ENCODE measurements at regions not wholly inside any gene's neighbourhood (a gene's known extent, or its start where the extent isn't known, plus 50 kb on each side); places are given as distances from the start of the nearest gene placed in this dataset.

DNA sequence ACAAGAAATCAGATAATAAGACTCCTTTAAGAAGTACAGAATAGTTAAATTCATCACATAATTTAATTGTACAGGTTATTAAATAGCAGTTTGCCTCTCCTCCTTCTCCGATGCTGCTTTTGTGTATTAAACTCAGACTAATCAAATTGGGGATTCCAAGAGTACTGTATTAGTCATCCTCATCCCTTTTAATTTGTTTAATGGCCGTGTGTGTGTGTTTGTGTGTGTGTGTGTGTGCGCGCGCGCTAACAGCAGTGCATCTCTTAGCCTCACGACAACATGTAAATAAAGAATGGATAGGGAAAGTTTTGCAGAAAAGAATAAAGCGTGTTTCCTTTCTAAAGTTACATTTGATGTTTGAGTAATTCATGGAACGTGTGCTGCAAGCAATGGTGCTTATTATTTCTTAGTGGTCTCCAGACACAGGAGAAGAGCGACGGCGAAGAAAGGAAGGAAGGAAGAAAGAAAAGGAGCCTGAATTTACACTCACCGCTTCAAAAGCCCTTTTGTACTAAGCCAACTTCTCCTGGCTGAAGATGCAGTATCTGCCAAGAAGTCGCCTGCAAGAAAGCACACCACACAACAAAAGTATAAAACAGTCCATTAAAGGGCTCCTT, 220.3 kb downstream of the ASCL1 start:
- H3K4me1 ChIP-seq, result no peaks in the 10 kb centered on the region
- TF ChIP-seq, protein P1, sequence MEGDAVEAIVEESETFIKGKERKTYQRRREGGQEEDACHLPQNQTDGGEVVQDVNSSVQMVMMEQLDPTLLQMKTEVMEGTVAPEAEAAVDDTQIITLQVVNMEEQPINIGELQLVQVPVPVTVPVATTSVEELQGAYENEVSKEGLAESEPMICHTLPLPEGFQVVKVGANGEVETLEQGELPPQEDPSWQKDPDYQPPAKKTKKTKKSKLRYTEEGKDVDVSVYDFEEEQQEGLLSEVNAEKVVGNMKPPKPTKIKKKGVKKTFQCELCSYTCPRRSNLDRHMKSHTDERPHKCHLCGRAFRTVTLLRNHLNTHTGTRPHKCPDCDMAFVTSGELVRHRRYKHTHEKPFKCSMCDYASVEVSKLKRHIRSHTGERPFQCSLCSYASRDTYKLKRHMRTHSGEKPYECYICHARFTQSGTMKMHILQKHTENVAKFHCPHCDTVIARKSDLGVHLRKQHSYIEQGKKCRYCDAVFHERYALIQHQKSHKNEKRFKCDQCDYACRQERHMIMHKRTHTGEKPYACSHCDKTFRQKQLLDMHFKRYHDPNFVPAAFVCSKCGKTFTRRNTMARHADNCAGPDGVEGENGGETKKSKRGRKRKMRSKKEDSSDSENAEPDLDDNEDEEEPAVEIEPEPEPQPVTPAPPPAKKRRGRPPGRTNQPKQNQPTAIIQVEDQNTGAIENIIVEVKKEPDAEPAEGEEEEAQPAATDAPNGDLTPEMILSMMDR (IDR thresholded peaks at IDR 0.05), result no peak
- TF ChIP-seq EP300 (IDR thresholded peaks at IDR 0.05; ENCODE audit: low read depth) (no peak), POLR2AphosphoS5 (IDR thresholded peaks at IDR 0.05) (no peak), POLR2A (IDR thresholded peaks at IDR 0.05) (no peak)
- WGBS, 2 donors (ENCODE audit: low coverage in 1 of 2), result 79 to 84% methylated on average over 13 to 14 of the region's 14 CpGs
- H3K27ac ChIP-seq, result no peak overlapping the region
- H3K9me3 ChIP-seq, result no peaks in the 10 kb centered on the region
- intact Hi-C loops (cut with DNase I; ENCODE audit: low total_unique reads), result no loop called here
- in situ Hi-C loops (cut with MboI; ENCODE audit: low pct_ligation_motif_present in 1 of 4, low pct_unique_long_range_greater_than_20kb in 1 of 4, low sequenced_read_pairs in 3 of 4), result no loop called here
- no peaks in the 10 kb centered on the region for H3K36me3 ChIP-seq
- H3K27me3 ChIP-seq, result no peaks in the 10 kb centered on the region
- no peak for DNase-seq
- H3K4me3 ChIP-seq, result no peak overlapping the region

DNA sequence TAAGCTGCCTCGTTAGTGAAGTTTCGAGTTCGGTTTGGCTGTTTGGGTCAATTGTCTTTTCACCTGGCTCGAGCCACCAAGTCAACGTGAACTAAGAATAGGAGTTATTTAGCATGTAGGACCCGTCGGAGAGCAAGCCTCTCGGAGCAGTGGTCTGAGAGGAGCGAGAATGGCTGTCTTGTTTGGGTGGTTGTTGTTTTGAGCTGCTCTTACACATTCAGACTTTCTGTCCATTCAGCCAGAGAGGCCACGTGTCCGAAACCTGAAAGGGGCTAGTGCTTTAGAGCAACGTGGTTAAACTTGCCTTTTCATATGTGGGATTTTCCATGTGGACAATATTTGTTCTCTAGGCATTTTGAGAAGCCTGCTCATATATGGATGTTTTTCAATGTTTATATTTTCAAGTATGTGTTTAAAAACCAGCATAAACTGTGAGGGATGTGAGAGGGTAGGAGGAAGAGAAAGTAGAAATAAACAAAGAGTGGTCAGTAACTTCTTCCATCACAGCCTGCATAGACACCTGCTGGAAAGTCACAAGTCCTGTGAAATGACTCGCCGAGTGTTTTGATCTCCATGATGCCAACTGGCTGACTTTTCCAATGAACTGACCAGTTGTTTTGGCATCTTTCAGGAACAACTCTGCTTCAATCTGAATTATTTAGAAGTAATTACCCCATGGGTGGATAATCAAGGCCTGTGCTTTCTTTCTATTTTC, 221.0 kb downstream of the ASCL1 start:
- intact Hi-C loops (cut with DNase I; ENCODE audit: low total_unique reads), result no loop called here
- Histone ChIP-seq H3K27me3 (no peaks in the 10 kb centered on the region), H3K9me3 (no peaks in the 10 kb centered on the region), H3K4me3 (no peak overlapping the region), H3K27ac (no peak overlapping the region), H3K36me3 (no peaks in the 10 kb centered on the region), H3K4me1 (no peaks in the 10 kb centered on the region)
- 78 to 85% methylated on average over 7 to 14 of the region's 14 CpGs for WGBS, 2 donors (ENCODE audit: low coverage in 1 of 2)
- in situ Hi-C loops (cut with MboI; ENCODE audit: low pct_ligation_motif_present in 1 of 4, low pct_unique_long_range_greater_than_20kb in 1 of 4, low sequenced_read_pairs in 3 of 4), result no loop called here
- no peak for DNase-seq
- TF ChIP-seq, protein P1 (IDR thresholded peaks at IDR 0.05), result no peak
- TF ChIP-seq POLR2AphosphoS5 (IDR thresholded peaks at IDR 0.05), result no peak
- TF ChIP-seq POLR2A (IDR thresholded peaks at IDR 0.05), result no peak
- TF ChIP-seq EP300 (IDR thresholded peaks at IDR 0.05; ENCODE audit: low read depth), result no peak

DNA sequence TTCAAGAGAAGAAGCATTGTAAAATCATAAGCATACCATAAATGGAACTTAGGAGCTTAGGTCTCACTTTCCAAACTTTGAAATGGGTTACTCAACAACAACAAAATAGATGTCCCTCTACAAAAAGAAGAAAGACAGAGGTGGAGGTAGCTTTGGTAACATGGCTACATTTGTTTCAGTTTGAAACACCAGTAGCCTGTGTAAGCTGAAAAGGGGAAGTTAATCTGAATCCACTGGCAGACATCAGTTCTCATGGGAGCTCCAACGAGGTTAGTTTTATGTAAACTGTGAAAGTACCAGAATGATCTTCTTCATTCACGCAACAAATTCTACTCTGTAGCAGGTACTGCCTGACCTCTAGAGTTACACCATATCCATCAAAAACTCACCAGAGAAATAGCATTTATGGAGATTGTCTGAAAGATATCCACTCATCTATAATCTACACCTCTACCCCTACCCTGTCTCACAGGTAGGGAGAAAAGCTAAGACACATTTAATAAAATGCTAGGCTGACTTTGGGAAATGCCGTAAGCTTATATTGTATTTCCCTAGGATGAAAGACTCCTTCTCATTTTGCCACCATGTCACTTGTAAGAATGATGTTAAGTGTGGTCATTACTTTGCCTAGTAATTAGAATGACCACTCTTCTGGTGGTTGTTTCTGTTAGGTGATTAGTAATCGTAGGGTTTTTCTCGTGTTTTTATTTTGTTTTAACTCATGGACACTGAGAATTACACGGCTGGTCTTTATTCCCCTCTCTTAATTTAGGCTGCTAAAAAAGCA, 224.1 kb downstream of the ASCL1 start:
- in situ Hi-C loops (cut with MboI; ENCODE audit: low pct_ligation_motif_present in 1 of 4, low pct_unique_long_range_greater_than_20kb in 1 of 4, low sequenced_read_pairs in 3 of 4) (no loop called here), intact Hi-C loops (cut with DNase I; ENCODE audit: low total_unique reads) (no loop called here)
- H3K9me3 ChIP-seq, result no peaks in the 10 kb centered on the region
- no peak overlapping the region for H3K27ac ChIP-seq
- no peaks in the 10 kb centered on the region for H3K36me3 ChIP-seq
- H3K4me3 ChIP-seq, result no peak overlapping the region
- no peaks in the 10 kb centered on the region for H3K4me1 ChIP-seq
- WGBS, 2 donors (ENCODE audit: low coverage in 1 of 2), result 62 to 65% methylated on average over 6 of the region's 6 CpGs
- H3K27me3 ChIP-seq, result no peaks in the 10 kb centered on the region
- TF ChIP-seq EP300 (IDR thresholded peaks at IDR 0.05; ENCODE audit: low read depth), result no peak
- no peak for TF ChIP-seq POLR2A (IDR thresholded peaks at IDR 0.05)
- no peak for TF ChIP-seq POLR2AphosphoS5 (IDR thresholded peaks at IDR 0.05)
- TF ChIP-seq, protein P1 (IDR thresholded peaks at IDR 0.05), result no peak
- no peak for DNase-seq

DNA sequence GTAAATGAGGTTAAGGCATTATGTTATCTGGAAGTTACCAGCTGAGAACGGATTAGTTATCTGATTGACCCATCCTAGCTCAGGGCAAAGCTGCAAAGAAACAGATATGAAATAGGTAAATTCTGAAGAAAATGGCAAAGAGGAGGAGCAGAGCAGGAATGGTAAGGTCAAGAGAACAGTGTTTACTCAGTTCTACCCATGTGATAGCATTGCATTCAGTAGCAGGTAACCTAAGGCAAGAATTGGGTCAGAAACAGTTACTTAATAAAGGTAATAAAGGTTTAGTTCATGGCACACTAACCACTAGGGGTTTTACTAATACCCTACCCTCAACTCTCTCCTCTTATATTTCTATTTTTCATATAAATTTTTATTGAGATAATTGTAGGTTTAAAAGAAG, 224.8 kb downstream of the ASCL1 start:
- Histone ChIP-seq H3K27me3 (no peaks in the 10 kb centered on the region), H3K9me3 (no peaks in the 10 kb centered on the region), H3K4me3 (no peak overlapping the region), H3K4me1 (no peaks in the 10 kb centered on the region), H3K36me3 (no peaks in the 10 kb centered on the region), H3K27ac (no peak overlapping the region)
- WGBS, 2 donors (ENCODE audit: low coverage in 1 of 2), result 26 to 71% methylated on average over 1 of the region's 1 CpG
- intact Hi-C loops (cut with DNase I; ENCODE audit: low total_unique reads), result no loop called here
- in situ Hi-C loops (cut with MboI; ENCODE audit: low pct_ligation_motif_present in 1 of 4, low pct_unique_long_range_greater_than_20kb in 1 of 4, low sequenced_read_pairs in 3 of 4), result no loop called here
- TF ChIP-seq, protein P1 (IDR thresholded peaks at IDR 0.05), result no peak
- TF ChIP-seq POLR2A (IDR thresholded peaks at IDR 0.05), result no peak
- no peak for TF ChIP-seq EP300 (IDR thresholded peaks at IDR 0.05; ENCODE audit: low read depth)
- no peak for TF ChIP-seq POLR2AphosphoS5 (IDR thresholded peaks at IDR 0.05)
- no peak for DNase-seq
